HEK293 (cell line): ENCODE measurements at regions not wholly inside any gene's neighbourhood (a gene's known extent, or its start where the extent isn't known, plus 50 kb on each side); places are given as distances from the start of the nearest gene placed in this dataset.

Source experiments
- CTCF ChIA-PET: fragments of 350-600 bp; formaldehyde crosslinking; extraction: SDS; loops from one replicate; lab custom pipeline; 2021; ENCODE audit warnings: antibody characterized with exemption; lab: Yijun Ruan, JAX
- POLR2A ChIA-PET: fragments of 300-600 bp; formaldehyde crosslinking; extraction: SDS; loops from one replicate; lab custom pipeline; 2020; ENCODE audit warnings: antibody characterized with exemption, inconsistent platforms; lab: Yijun Ruan, JAX
- H3K27ac ChIP-seq: fragments of 200-500 bp; sonication (Bioruptor generic); 2 replicates; pipeline ENCODE4 v1.5.1; 2014; ENCODE audit warnings: low read depth, low read length, control low read depth, inconsistent platforms; ENCODE audit errors: extremely low read depth
- H3K36me3 ChIP-seq, 2 experiments: fragments of 200-500 bp in 1 of 2; sonication (Bioruptor generic) in 1 of 2; 1 replicate in 1 of 2; 2 replicates in 1 of 2; pipeline ENCODE4 v1.5.1; 2014 to 2017; ENCODE audit warnings: inconsistent platforms in 2 of 2, low read length in 2 of 2; ENCODE audit not compliant: control insufficient read depth in 2 of 2, insufficient read depth in 1 of 2
- H3K4me1 ChIP-seq: fragments of 200-500 bp; sonication (Bioruptor generic); 2 replicates; pipeline ENCODE4 v1.5.1; 2014; ENCODE audit warnings: mild to moderate bottlenecking, low read length, inconsistent platforms; ENCODE audit not compliant: control insufficient read depth, insufficient read depth
- H3K4me3 ChIP-seq: 2 replicates; pipeline ENCODE4 v1.5.1; 2011; ENCODE audit warnings: low read depth, mild to moderate bottlenecking, control low read depth, low read length, moderate library complexity
- H3K9me3 ChIP-seq: fragments of 200-500 bp; sonication (Bioruptor generic); 2 replicates; pipeline ENCODE4 v1.5.1; 2014; ENCODE audit warnings: low read depth, low read length, inconsistent platforms; ENCODE audit not compliant: control insufficient read depth, insufficient read depth
- GLI4 ChIP-seq: fragments of 450-650 bp; formaldehyde crosslinking; IDR thresholded peaks from 2 replicates; pipeline ENCODE4 v1.5.1; 2016; ENCODE audit warnings: missing biosample characterization, missing genetic modification characterization
- KLF10 ChIP-seq: fragments of 450-650 bp; IDR thresholded peaks from 2 replicates; pipeline ENCODE4 v1.5.1; 2018; ENCODE audit warnings: missing biosample characterization, mild to moderate bottlenecking, missing genetic modification characterization
- KLF16 ChIP-seq: fragments of 450-650 bp; formaldehyde crosslinking; IDR thresholded peaks from 2 replicates; pipeline ENCODE4 v1.5.1; 2017; ENCODE audit warnings: missing biosample characterization, missing genetic modification characterization
- KLF8 ChIP-seq: fragments of 450-650 bp; formaldehyde crosslinking; IDR thresholded peaks from 2 replicates; pipeline ENCODE4 v1.5.1; 2016; ENCODE audit warnings: missing biosample characterization, missing genetic modification characterization
- REPIN1 ChIP-seq: fragments of 450-650 bp; formaldehyde crosslinking; IDR thresholded peaks from 2 replicates; pipeline ENCODE4 v1.5.1; 2017; ENCODE audit warnings: missing biosample characterization, missing genetic modification characterization, low read depth
- TRIM28 ChIP-seq: IDR thresholded peaks from 2 replicates; pipeline ENCODE4 v1.6.1; 2011; ENCODE audit warnings: low read length, control low read depth, borderline replicate concordance
- YY1 ChIP-seq: fragments of 450-650 bp; formaldehyde crosslinking; IDR thresholded peaks from 2 replicates; pipeline ENCODE4 v1.5.1; 2018; ENCODE audit warnings: missing biosample characterization, missing genetic modification characterization
- ZBTB48 ChIP-seq: fragments of 450-650 bp; formaldehyde crosslinking; IDR thresholded peaks from 2 replicates; pipeline ENCODE4 v1.5.1; 2016; ENCODE audit warnings: missing biosample characterization, missing genetic modification characterization
- ZNF266 ChIP-seq: fragments of 450-650 bp; formaldehyde crosslinking; IDR thresholded peaks from 2 replicates; pipeline ENCODE4 v1.5.1; 2016; ENCODE audit warnings: missing biosample characterization, missing genetic modification characterization, low read depth
- ZNF292 ChIP-seq: fragments of 450-650 bp; formaldehyde crosslinking; IDR thresholded peaks from 2 replicates; pipeline ENCODE4 v1.5.1; 2016; ENCODE audit warnings: low read depth, missing biosample characterization, missing genetic modification characterization, borderline replicate concordance
- ZNF350 ChIP-seq: fragments of 450-650 bp; formaldehyde crosslinking; IDR thresholded peaks from 2 replicates; pipeline ENCODE4 v1.5.0; 2017; ENCODE audit warnings: missing biosample characterization, mild to moderate bottlenecking, missing genetic modification characterization
- ZNF37A ChIP-seq: fragments of 450-650 bp; IDR thresholded peaks from 2 replicates; pipeline ENCODE4 v1.5.1; 2018; ENCODE audit warnings: missing biosample characterization, missing genetic modification characterization
- ZNF48 ChIP-seq: fragments of 450-650 bp; formaldehyde crosslinking; IDR thresholded peaks from 2 replicates; pipeline ENCODE4 v1.5.1; 2016; ENCODE audit warnings: missing biosample characterization, missing genetic modification characterization
- ZNF548 ChIP-seq: fragments of 450-650 bp; formaldehyde crosslinking; IDR thresholded peaks from 2 replicates; pipeline ENCODE4 v1.5.1; 2016; ENCODE audit warnings: missing biosample characterization, missing genetic modification characterization
- ZNF596 ChIP-seq: fragments of 450-650 bp; IDR thresholded peaks from 2 replicates; pipeline ENCODE4 v1.5.0; 2018; ENCODE audit warnings: missing biosample characterization, mild to moderate bottlenecking, missing genetic modification characterization, moderate library complexity
- ZNF610 ChIP-seq: fragments of 450-650 bp; formaldehyde crosslinking; IDR thresholded peaks from 2 replicates; pipeline ENCODE4 v1.5.1; 2016; ENCODE audit warnings: missing biosample characterization, missing genetic modification characterization, borderline replicate concordance
- ZNF76 ChIP-seq: fragments of 450-650 bp; formaldehyde crosslinking; IDR thresholded peaks from 2 replicates; pipeline ENCODE4; 2016; ENCODE audit warnings: low read depth, missing biosample characterization, missing genetic modification characterization, borderline replicate concordance
- ZNF768 ChIP-seq: fragments of 450-650 bp; formaldehyde crosslinking; IDR thresholded peaks from 2 replicates; pipeline ENCODE4 v1.5.1; 2018; ENCODE audit warnings: missing biosample characterization, mild to moderate bottlenecking, missing genetic modification characterization
- TF ChIP-seq, protein P1 (sequence below): fragments of 450-650 bp; formaldehyde crosslinking; IDR thresholded peaks from 2 replicates; pipeline ENCODE4 v1.5.1; 2016; ENCODE audit warnings: missing biosample characterization, missing genetic modification characterization
- TF ChIP-seq, protein P2 (sequence below): fragments of 450-650 bp; formaldehyde crosslinking; IDR thresholded peaks from 2 replicates; pipeline ENCODE4 v1.5.1; 2016; ENCODE audit warnings: missing biosample characterization, missing genetic modification characterization, low read depth
- TF ChIP-seq, protein P3 (sequence below): fragments of 450-650 bp; formaldehyde crosslinking; conservative IDR thresholded peaks from 2 replicates; pipeline ENCODE4 v1.5.1; 2016; ENCODE audit warnings: low read depth, missing biosample characterization, missing genetic modification characterization
- TF ChIP-seq, protein P4 (sequence below): fragments of 450-650 bp; formaldehyde crosslinking; optimal IDR thresholded peaks from 2 replicates; pipeline ENCODE3; 2016; ENCODE audit warnings: missing biosample characterization, mild to moderate bottlenecking, missing genetic modification characterization
- TF ChIP-seq, protein P5 (sequence below): fragments of 450-650 bp; formaldehyde crosslinking; IDR thresholded peaks from 2 replicates; pipeline ENCODE4 v1.5.1; 2016; ENCODE audit warnings: missing biosample characterization, missing genetic modification characterization
- TF ChIP-seq, protein P6 (sequence below): fragments of 450-650 bp; formaldehyde crosslinking; IDR thresholded peaks from 2 replicates; pipeline ENCODE4 v1.5.1; 2016; ENCODE audit warnings: missing biosample characterization, missing genetic modification characterization
- TF ChIP-seq, protein P7 (sequence below): fragments of 450-650 bp; formaldehyde crosslinking; IDR thresholded peaks from 2 replicates; pipeline ENCODE4 v1.5.1; 2016; ENCODE audit warnings: missing biosample characterization, missing genetic modification characterization

DNA sequence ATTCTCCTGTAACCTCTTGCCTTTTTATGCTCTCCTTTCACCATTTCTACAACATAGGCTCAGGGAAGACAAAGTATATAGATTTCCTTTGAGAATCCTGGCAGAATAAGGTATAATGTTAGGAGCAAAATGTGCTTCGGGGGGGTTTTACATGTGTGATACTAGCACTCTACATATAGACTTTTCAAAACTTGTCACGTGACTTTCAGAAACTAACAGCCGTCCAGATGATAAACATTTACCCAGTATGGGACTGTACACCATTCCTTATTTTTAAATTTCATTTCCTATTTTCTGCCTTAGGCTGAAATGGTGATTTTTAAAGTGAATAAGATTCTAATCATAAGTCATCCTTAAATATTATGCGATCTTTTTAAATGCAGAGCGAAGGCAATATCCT lies 420.4 kb upstream of the PITX2 start:
- H3K27ac ChIP-seq, result no peak overlapping the region
- H3K9me3 ChIP-seq, result no peaks in the 10 kb centered on the region
- H3K4me3 ChIP-seq, result no peak overlapping the region
- ChIA-PET POLR2A (no interaction called here), CTCF (no interaction called here)
- TF ChIP-seq, protein P1, sequence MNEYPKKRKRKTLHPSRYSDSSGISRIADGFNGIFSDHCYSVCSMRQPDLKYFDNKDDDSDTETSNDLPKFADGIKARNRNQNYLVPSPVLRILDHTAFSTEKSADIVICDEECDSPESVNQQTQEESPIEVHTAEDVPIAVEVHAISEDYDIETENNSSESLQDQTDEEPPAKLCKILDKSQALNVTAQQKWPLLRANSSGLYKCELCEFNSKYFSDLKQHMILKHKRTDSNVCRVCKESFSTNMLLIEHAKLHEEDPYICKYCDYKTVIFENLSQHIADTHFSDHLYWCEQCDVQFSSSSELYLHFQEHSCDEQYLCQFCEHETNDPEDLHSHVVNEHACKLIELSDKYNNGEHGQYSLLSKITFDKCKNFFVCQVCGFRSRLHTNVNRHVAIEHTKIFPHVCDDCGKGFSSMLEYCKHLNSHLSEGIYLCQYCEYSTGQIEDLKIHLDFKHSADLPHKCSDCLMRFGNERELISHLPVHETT (tag by site-specific recombination), result no peak
- TF ChIP-seq ZNF548 (tag by site-specific recombination) (no peak), KLF16 (no peak), ZNF610 (tag by site-specific recombination) (no peak), ZNF76 (tag by site-specific recombination) (no peak), ZNF37A (tag by site-specific recombination) (no peak), GLI4 (no peak), ZNF48 (tag by site-specific recombination) (no peak), TRIM28 (no peak), ZNF350 (no peak), ZNF292 (no peak)
- TF ChIP-seq, protein P2, sequence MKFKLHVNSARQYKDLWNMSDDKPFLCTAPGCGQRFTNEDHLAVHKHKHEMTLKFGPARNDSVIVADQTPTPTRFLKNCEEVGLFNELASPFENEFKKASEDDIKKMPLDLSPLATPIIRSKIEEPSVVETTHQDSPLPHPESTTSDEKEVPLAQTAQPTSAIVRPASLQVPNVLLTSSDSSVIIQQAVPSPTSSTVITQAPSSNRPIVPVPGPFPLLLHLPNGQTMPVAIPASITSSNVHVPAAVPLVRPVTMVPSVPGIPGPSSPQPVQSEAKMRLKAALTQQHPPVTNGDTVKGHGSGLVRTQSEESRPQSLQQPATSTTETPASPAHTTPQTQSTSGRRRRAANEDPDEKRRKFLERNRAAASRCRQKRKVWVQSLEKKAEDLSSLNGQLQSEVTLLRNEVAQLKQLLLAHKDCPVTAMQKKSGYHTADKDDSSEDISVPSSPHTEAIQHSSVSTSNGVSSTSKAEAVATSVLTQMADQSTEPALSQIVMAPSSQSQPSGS, result no peak
- TF ChIP-seq, protein P3, sequence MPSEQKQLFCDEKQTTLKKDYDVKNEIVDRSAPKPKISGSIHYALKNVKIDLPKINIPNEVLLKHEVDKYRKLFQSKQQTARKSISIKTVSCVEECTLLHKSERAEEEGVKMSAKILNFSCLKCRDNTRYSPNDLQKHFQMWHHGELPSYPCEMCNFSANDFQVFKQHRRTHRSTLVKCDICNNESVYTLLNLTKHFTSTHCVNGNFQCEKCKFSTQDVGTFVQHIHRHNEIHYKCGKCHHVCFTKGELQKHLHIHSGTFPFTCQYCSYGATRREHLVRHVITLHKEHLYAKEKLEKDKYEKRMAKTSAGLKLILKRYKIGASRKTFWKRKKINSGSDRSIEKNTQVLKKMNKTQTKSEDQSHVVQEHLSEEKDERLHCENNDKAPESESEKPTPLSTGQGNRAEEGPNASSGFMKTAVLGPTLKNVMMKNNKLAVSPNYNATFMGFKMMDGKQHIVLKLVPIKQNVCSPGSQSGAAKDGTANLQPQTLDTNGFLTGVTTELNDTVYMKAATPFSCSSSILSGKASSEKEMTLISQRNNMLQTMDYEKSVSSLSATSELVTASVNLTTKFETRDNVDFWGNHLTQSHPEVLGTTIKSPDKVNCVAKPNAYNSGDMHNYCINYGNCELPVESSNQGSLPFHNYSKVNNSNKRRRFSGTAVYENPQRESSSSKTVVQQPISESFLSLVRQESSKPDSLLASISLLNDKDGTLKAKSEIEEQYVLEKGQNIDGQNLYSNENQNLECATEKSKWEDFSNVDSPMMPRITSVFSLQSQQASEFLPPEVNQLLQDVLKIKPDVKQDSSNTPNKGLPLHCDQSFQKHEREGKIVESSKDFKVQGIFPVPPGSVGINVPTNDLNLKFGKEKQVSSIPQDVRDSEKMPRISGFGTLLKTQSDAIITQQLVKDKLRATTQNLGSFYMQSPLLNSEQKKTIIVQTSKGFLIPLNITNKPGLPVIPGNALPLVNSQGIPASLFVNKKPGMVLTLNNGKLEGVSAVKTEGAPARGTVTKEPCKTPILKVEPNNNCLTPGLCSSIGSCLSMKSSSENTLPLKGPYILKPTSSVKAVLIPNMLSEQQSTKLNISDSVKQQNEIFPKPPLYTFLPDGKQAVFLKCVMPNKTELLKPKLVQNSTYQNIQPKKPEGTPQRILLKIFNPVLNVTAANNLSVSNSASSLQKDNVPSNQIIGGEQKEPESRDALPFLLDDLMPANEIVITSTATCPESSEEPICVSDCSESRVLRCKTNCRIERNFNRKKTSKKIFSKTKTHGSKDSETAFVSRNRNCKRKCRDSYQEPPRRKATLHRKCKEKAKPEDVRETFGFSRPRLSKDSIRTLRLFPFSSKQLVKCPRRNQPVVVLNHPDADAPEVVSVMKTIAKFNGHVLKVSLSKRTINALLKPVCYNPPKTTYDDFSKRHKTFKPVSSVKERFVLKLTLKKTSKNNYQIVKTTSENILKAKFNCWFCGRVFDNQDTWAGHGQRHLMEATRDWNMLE (tag by site-specific recombination), result no peak
- TF ChIP-seq, protein P4, sequence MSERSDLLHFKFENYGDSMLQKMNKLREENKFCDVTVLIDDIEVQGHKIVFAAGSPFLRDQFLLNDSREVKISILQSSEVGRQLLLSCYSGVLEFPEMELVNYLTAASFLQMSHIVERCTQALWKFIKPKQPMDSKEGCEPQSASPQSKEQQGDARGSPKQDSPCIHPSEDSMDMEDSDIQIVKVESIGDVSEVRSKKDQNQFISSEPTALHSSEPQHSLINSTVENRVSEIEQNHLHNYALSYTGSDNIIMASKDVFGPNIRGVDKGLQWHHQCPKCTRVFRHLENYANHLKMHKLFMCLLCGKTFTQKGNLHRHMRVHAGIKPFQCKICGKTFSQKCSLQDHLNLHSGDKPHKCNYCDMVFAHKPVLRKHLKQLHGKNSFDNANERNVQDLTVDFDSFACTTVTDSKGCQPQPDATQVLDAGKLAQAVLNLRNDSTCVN, result no peak
- no peaks in the 10 kb centered on the region for H3K36me3 ChIP-seq
- no peaks in the 10 kb centered on the region for H3K4me1 ChIP-seq

DNA sequence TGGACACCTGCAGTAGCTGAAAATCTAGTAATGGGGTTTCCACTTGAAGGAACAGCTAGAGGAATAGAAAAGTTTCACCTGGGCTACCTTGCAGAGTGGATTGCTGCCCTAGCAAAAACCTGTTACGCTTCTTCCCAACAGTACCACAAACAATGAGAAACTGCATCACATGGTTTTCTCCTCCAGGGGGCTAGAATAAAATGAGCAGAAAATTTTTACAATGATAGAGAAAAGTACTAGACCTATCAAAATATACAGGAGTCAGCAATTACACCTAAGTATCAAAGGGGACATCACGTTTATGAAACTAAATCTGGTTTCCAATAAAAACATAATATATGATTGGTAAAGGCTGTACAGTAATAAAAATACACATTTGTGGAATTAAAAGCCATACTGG lies 423.1 kb upstream of the PITX2 start:
- Histone ChIP-seq H3K9me3 (no peaks in the 10 kb centered on the region), H3K36me3 (no peaks in the 10 kb centered on the region), H3K4me3 (no peak overlapping the region), H3K27ac (no peak overlapping the region), H3K4me1 (no peaks in the 10 kb centered on the region)
- ChIA-PET CTCF (interaction anchor here (0.7 kb wide), 1 partner anchor 1870 kb away, joined by 3 read pairs; no protein-coding TSS in a partner anchor), POLR2A (no interaction called here)
- TF ChIP-seq ZNF596 (tag by site-specific recombination) (no peak), ZBTB48 (tag by site-specific recombination) (no peak), REPIN1 (tag by site-specific recombination) (no peak), YY1 (tag by site-specific recombination) (no peak), ZNF37A (tag by site-specific recombination) (no peak), ZNF266 (no peak), KLF8 (tag by site-specific recombination) (no peak), KLF10 (tag by site-specific recombination) (no peak), ZNF768 (tag by site-specific recombination) (no peak)
- TF ChIP-seq, protein P5, sequence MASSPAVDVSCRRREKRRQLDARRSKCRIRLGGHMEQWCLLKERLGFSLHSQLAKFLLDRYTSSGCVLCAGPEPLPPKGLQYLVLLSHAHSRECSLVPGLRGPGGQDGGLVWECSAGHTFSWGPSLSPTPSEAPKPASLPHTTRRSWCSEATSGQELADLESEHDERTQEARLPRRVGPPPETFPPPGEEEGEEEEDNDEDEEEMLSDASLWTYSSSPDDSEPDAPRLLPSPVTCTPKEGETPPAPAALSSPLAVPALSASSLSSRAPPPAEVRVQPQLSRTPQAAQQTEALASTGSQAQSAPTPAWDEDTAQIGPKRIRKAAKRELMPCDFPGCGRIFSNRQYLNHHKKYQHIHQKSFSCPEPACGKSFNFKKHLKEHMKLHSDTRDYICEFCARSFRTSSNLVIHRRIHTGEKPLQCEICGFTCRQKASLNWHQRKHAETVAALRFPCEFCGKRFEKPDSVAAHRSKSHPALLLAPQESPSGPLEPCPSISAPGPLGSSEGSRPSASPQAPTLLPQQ (tag by site-specific recombination), result no peak
- TF ChIP-seq, protein P6, sequence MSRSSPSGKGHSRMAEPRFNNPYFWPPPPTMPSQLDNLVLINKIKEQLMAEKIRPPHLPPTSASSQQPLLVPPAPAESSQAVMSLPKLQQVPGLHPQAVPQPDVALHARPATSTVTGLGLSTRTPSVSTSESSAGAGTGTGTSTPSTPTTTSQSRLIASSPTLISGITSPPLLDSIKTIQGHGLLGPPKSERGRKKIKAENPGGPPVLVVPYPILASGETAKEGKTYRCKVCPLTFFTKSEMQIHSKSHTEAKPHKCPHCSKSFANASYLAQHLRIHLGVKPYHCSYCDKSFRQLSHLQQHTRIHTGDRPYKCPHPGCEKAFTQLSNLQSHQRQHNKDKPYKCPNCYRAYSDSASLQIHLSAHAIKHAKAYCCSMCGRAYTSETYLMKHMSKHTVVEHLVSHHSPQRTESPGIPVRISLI, result no peak
- TF ChIP-seq, protein P7, sequence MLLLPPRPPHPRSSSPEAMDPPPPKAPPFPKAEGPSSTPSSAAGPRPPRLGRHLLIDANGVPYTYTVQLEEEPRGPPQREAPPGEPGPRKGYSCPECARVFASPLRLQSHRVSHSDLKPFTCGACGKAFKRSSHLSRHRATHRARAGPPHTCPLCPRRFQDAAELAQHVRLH (tag by site-specific recombination), result no peak
